ENCODE measurements at regions not wholly inside any gene's neighbourhood (a gene's known extent, or its start where the extent isn't known, plus 50 kb on each side); places are given as distances from the start of the nearest gene placed in this dataset.

- TF ChIP-seq, protein P1, sequence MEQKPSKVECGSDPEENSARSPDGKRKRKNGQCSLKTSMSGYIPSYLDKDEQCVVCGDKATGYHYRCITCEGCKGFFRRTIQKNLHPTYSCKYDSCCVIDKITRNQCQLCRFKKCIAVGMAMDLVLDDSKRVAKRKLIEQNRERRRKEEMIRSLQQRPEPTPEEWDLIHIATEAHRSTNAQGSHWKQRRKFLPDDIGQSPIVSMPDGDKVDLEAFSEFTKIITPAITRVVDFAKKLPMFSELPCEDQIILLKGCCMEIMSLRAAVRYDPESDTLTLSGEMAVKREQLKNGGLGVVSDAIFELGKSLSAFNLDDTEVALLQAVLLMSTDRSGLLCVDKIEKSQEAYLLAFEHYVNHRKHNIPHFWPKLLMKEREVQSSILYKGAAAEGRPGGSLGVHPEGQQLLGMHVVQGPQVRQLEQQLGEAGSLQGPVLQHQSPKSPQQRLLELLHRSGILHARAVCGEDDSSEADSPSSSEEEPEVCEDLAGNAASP (IDR thresholded peaks at IDR 0.05) = no peak
- no peak for TF ChIP-seq GABPA (tag; conservative IDR thresholded peaks at IDR 0.05; ENCODE audit: low read depth)
- no peak for TF ChIP-seq HES1 (IDR thresholded peaks at IDR 0.05; ENCODE audit: low read depth)
- no peak for TF ChIP-seq ZNF77 (CRISPR knock-in tag; IDR thresholded peaks at IDR 0.05)
Observed at GRCh38 chr15:98514034-98514622, 134.2 kb upstream of the IGF1R start (continued).

DNA sequence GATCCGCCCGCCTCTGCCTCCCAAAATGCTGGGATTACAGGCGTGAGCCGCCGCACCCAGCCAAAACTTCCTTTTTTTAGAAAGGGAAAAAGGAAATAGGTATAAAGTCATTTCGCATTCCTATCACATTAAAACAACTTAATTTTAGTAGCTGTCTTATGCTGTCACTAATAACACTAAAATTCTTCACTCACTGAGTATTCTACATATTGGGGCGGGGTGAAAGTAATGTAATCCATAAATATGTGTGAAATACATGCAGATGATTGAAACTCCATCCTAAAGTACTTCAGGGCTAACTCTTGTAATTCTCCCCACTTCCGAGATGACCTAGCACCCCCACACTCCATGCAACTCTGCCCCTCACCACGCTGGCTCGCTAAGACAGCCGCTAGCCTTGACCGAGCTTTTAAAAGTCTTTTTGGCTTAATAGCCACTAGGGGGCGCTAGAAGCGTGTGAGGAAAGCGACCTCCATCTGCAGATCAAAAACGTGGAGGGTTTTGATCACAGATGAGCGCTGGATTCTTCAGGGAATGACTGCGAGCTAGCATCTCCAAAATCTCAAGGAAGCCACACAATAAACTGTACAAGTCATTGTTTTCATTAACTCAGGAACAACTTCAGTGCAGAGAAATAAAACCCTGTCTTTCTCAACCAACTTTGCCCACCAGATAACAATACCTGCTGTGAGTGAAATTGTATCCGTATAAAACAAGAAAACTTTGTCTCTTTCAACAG is 129.3 kb upstream of the IGF1R start:
- POLR2A ChIA-PET = interaction anchor here (1.4 kb wide), 1 partner anchor 130 kb away, joined by 5 read pairs; no protein-coding TSS in a partner anchor
- Histone ChIP-seq H3K9me1 (ENCODE audit: control insufficient read depth, insufficient read depth, low read length) (no peaks in the 10 kb centered on the region), H2AFZ (ENCODE audit: low read depth, low read length) (no peak overlapping the region), H3K4me3 (no peak overlapping the region), H3K36me3 (ENCODE audit: control insufficient read depth, insufficient read depth, low read length) (no peaks in the 10 kb centered on the region), H3K27ac (ENCODE audit: extremely low read depth, low read depth, low read length) (no peak overlapping the region), H3K27me3 (ENCODE audit: control insufficient read depth in 2 of 2, insufficient read depth in 2 of 2, low read length in 2 of 2) (peaks cover 0 to 9% of the 10 kb centered on the region in 2 experiments; a peak in 2 of 5 replicates), H3K9ac (ENCODE audit: insufficient read depth in 1 of 2, low read depth in 2 of 2, low read length in 2 of 2) (no peak overlapping the region), H3K79me2 (ENCODE audit: control insufficient read depth, insufficient read depth, low read length) (no peaks in the 10 kb centered on the region), H3K4me2 (ENCODE audit: insufficient read depth, low read length) (no peak overlapping the region), H4K20me1 (replicated peaks; ENCODE audit: control insufficient read depth, insufficient read depth, low read length) (no peaks in the 10 kb centered on the region), H3K4me1 (replicated peaks in 1 of 2; ENCODE audit: control insufficient read depth in 2 of 2, insufficient read depth in 2 of 2, low read length in 2 of 2) (no peaks in the 10 kb centered on the region), H3K9me3 (replicated peaks; ENCODE audit: control insufficient read depth, insufficient read depth, low read depth, low read length) (no peaks in the 10 kb centered on the region)
- CTCF ChIA-PET (ENCODE audit: low intra/inter-chr PET ratio) = interaction anchor here (2.0 kb wide), 1 partner anchor 140 kb away, joined by 10 read pairs; no protein-coding TSS in a partner anchor
- intact Hi-C loops (cut with micrococcal nuclease) (loop anchor here (1.0 to 10.0 kb wide), 3 partner anchors 140 to 557 kb away; no protein-coding TSS in a partner anchor), in situ Hi-C loops (cut with MboI) (loop anchor here (10.0 kb wide), 1 partner anchor 546 kb away; no protein-coding TSS in a partner anchor)
- ATAC-seq (peak; percentile 97), DNase-seq (ENCODE audit: extremely low read depth in 1 of 4, low spot score in 3 of 4) (peak; percentile 68 to 76 (median 76)), FAIRE-seq (peak; percentile 88)
- WGBS (ENCODE audit: insufficient coverage, low coverage, missing lambda C conversion rate) = 9% methylated on average over 14 of the region's 19 CpGs
- BruUV-seq (replicated peaks) = no TSS peak
- TF ChIP-seq RAD21 (CRISPR knock-in tag; conservative IDR thresholded peaks at IDR 0.05 in 1 of 2, IDR thresholded peaks at IDR 0.05 in 1 of 2) = peak; percentile 72 to 77
- TF ChIP-seq, protein P2, sequence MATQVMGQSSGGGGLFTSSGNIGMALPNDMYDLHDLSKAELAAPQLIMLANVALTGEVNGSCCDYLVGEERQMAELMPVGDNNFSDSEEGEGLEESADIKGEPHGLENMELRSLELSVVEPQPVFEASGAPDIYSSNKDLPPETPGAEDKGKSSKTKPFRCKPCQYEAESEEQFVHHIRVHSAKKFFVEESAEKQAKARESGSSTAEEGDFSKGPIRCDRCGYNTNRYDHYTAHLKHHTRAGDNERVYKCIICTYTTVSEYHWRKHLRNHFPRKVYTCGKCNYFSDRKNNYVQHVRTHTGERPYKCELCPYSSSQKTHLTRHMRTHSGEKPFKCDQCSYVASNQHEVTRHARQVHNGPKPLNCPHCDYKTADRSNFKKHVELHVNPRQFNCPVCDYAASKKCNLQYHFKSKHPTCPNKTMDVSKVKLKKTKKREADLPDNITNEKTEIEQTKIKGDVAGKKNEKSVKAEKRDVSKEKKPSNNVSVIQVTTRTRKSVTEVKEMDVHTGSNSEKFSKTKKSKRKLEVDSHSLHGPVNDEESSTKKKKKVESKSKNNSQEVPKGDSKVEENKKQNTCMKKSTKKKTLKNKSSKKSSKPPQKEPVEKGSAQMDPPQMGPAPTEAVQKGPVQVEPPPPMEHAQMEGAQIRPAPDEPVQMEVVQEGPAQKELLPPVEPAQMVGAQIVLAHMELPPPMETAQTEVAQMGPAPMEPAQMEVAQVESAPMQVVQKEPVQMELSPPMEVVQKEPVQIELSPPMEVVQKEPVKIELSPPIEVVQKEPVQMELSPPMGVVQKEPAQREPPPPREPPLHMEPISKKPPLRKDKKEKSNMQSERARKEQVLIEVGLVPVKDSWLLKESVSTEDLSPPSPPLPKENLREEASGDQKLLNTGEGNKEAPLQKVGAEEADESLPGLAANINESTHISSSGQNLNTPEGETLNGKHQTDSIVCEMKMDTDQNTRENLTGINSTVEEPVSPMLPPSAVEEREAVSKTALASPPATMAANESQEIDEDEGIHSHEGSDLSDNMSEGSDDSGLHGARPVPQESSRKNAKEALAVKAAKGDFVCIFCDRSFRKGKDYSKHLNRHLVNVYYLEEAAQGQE (IDR thresholded peaks at IDR 0.05; ENCODE audit: borderline replicate concordance) = peak; percentile 47; the same call in 1 of the 2 replicates
- TF ChIP-seq, protein P2 (CRISPR knock-in tag; IDR thresholded peaks at IDR 0.05; ENCODE audit: low read depth) = no peak
